NCI-H345 treated with DMSO at 0.1 percent for 48 hours (cell line): ENCODE measurements at regions not wholly inside any gene's neighbourhood (a gene's known extent, or its start where the extent isn't known, plus 50 kb on each side); places are given as distances from the start of the nearest gene placed in this dataset.
"Not testable (repeated sequence)": the region's sequence is repeated elsewhere in the genome, so short reads cannot be mapped to it uniquely, and the experiment has no call there.

Experiments used
- DNase-seq: peaks from one replicate; lab custom pipeline; 2025; ENCODE audit not compliant: unreplicated experiment; lab: John Stamatoyannopoulos, UW

GRCh38 chr9:38518826-38519225 is 94.6 kb upstream of the IGFBPL1 start:
- DNase-seq: no peak

- DNase-seq: not testable (repeated sequence)
Measured at GRCh38 chr9:38516273-38516672, 92.0 kb upstream of the IGFBPL1 start.

GRCh38 chr9:38515055-38515454 is 90.8 kb upstream of the IGFBPL1 start:
- DNase-seq: not testable (repeated sequence)

GRCh38 chr9:38510340-38510739 is 86.1 kb upstream of the IGFBPL1 start:
- not testable (repeated sequence) for DNase-seq

GRCh38 chr9:38507587-38507986 is 83.3 kb upstream of the IGFBPL1 start:
- no peak for DNase-seq

GRCh38 chr9:38500171-38500570 is 75.9 kb upstream of the IGFBPL1 start:
- not testable (repeated sequence) for DNase-seq

- not testable (repeated sequence) for DNase-seq
Measured at GRCh38 chr9:38498551-38498950, 74.3 kb upstream of the IGFBPL1 start.

GRCh38 chr9:38489057-38489456 is 64.8 kb upstream of the IGFBPL1 start:
- no peak for DNase-seq

- DNase-seq: no peak
Measured at GRCh38 chr9:38488156-38488698, 64.0 kb upstream of the IGFBPL1 start.

GRCh38 chr9:38487418-38488155 is 63.3 kb upstream of the IGFBPL1 start:
- DNase-seq: not testable (repeated sequence)

- DNase-seq: no peak
Measured at GRCh38 chr9:38486837-38487236, 62.6 kb upstream of the IGFBPL1 start.

GRCh38 chr9:38486056-38486615 is 61.9 kb upstream of the IGFBPL1 start:
- no peak for DNase-seq

GRCh38 chr9:38484076-38484665 is 59.9 kb upstream of the IGFBPL1 start:
- DNase-seq: not testable (repeated sequence)

GRCh38 chr9:38482918-38483592 is 58.8 kb upstream of the IGFBPL1 start:
- DNase-seq: no peak

GRCh38 chr9:38478211-38478610 is 54.0 kb upstream of the IGFBPL1 start:
- DNase-seq: no peak

GRCh38 chr9:38474476-38474875 is 50.2 kb upstream of the IGFBPL1 start:
- peak; percentile 93 for DNase-seq
